Activated CD8-positive, alpha-beta T cell treated with anti-CD3 and anti-CD28 coated beads for 36 hours (primary cell): ENCODE measurements at regions not wholly inside any gene's neighbourhood (a gene's known extent, or its start where the extent isn't known, plus 50 kb on each side); places are given as distances from the start of the nearest gene placed in this dataset.
"Not testable (repeated sequence)": the region's sequence is repeated elsewhere in the genome, so short reads cannot be mapped to it uniquely, and the experiment has no call there.

Experiments used
- ATAC-seq: fragments of 200-7000 bp; cut with Tn5 transposase; one replicate; pipeline ENCODE4 v1.10.0; 2021; ENCODE audit warnings: mild to moderate bottlenecking, moderate library complexity
- CTCF ChIA-PET: fragments of 350-600 bp; sonication (Branson Sonifier 250); formaldehyde crosslinking; loops from one replicate; lab custom pipeline; 2021; ENCODE audit warnings: antibody characterized with exemption; lab: Charles Lee
- POLR2A ChIA-PET: fragments of 350-600 bp; sonication (Branson Sonifier 250); formaldehyde crosslinking; loops from one replicate; lab custom pipeline; 2021; ENCODE audit warnings: antibody characterized with exemption; lab: Charles Lee
- DNase-seq: peaks from one replicate; pipeline ENCODE4 v3.0.0-alpha.2; 2020
- H3K27ac Mint-ChIP-seq: one replicate; pipeline ENCODE4 v1.8.0; 2021; ENCODE audit warnings: mild to moderate bottlenecking, mixed read lengths
- H3K27me3 Mint-ChIP-seq: one replicate; pipeline ENCODE4 v1.8.0; 2021; ENCODE audit warnings: mixed read lengths
- H3K36me3 Mint-ChIP-seq: one replicate; pipeline ENCODE4 v1.8.0; 2021; ENCODE audit warnings: low read depth, mixed read lengths
- H3K4me1 Mint-ChIP-seq: one replicate; pipeline ENCODE4 v1.8.0; 2021; ENCODE audit warnings: low read depth, mixed read lengths
- H3K4me3 Mint-ChIP-seq: one replicate; pipeline ENCODE4 v1.8.0; 2021; ENCODE audit warnings: mild to moderate bottlenecking, moderate library complexity, mixed read lengths
- H3K9me3 Mint-ChIP-seq: one replicate; pipeline ENCODE4 v1.8.0; 2021; ENCODE audit warnings: mixed read lengths
- intact Hi-C: fragments of 100-400 bp; cut with micrococcal nuclease; formaldehyde crosslinking; loops from one replicate; pipeline ENCODE4 v1.10.0; 2022
- TF ChIP-seq, protein P1 (sequence below): fragments of 200-600 bp; IDR thresholded peaks from one replicate; pipeline ENCODE4 v1.8.0; 2022; ENCODE audit warnings: antibody characterized with exemption, mild to moderate bottlenecking

DNA sequence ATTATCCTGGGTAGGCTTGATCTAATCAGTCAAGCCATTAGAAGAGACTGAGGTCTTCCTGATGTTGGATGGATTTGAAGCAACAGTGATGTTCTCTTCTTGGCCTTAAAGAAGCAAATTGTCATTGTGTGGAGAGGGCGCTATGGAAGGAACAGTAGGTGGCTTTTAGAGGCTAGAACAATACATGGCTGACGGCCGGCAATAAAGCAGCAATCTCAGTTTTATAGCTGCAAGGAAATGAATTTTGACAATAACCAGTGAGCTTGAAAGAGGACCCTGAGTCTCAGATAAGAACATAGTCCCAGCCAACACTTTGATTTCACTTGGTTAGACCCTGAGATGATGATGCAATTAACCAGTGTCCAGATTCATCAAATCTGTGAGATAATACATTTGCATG, 302.1 kb downstream of the NSUN3 start:
- H3K36me3 Mint-ChIP-seq: no peaks in the 10 kb centered on the region
- TF ChIP-seq, protein P1, sequence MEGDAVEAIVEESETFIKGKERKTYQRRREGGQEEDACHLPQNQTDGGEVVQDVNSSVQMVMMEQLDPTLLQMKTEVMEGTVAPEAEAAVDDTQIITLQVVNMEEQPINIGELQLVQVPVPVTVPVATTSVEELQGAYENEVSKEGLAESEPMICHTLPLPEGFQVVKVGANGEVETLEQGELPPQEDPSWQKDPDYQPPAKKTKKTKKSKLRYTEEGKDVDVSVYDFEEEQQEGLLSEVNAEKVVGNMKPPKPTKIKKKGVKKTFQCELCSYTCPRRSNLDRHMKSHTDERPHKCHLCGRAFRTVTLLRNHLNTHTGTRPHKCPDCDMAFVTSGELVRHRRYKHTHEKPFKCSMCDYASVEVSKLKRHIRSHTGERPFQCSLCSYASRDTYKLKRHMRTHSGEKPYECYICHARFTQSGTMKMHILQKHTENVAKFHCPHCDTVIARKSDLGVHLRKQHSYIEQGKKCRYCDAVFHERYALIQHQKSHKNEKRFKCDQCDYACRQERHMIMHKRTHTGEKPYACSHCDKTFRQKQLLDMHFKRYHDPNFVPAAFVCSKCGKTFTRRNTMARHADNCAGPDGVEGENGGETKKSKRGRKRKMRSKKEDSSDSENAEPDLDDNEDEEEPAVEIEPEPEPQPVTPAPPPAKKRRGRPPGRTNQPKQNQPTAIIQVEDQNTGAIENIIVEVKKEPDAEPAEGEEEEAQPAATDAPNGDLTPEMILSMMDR: no peak
- H3K27ac Mint-ChIP-seq: no peak overlapping the region
- no peaks in the 10 kb centered on the region for H3K4me1 Mint-ChIP-seq
- peaks cover 6% of the 10 kb centered on the region for H3K9me3 Mint-ChIP-seq
- no peak for ATAC-seq
- no peak for DNase-seq
- ChIA-PET POLR2A (no interaction called here), CTCF (no interaction called here)
- no peaks in the 10 kb centered on the region for H3K27me3 Mint-ChIP-seq
- intact Hi-C loops: no loop called here
- no peak overlapping the region for H3K4me3 Mint-ChIP-seq

DNA sequence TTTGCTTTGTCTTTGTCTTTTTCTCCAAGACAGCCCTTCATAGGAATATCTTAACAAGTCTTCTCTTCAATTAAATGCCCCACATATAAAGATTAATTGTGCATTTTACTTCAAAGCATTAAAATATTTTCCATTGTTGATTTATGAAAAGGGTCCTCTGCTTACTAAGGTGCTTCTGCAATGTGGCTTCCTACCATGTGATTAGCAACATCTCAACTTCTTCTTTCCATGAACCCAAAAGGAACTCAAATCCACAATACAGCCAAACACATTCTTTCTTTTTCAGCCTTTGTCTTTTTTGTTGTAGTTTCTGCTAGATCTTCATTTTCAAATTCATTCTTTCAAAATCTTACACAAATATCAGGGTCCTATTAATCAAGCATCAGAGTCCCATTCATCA, 309.2 kb downstream of the NSUN3 start:
- intact Hi-C loops: no loop called here
- H3K4me1 Mint-ChIP-seq: no peaks in the 10 kb centered on the region
- H3K9me3 Mint-ChIP-seq: peaks cover 7% of the 10 kb centered on the region
- no peaks in the 10 kb centered on the region for H3K27me3 Mint-ChIP-seq
- TF ChIP-seq, protein P1: no peak
- no peak overlapping the region for H3K4me3 Mint-ChIP-seq
- ChIA-PET CTCF (no interaction called here), POLR2A (no interaction called here)
- no peak for DNase-seq
- no peak overlapping the region for H3K27ac Mint-ChIP-seq
- ATAC-seq: no peak
- no peaks in the 10 kb centered on the region for H3K36me3 Mint-ChIP-seq

DNA sequence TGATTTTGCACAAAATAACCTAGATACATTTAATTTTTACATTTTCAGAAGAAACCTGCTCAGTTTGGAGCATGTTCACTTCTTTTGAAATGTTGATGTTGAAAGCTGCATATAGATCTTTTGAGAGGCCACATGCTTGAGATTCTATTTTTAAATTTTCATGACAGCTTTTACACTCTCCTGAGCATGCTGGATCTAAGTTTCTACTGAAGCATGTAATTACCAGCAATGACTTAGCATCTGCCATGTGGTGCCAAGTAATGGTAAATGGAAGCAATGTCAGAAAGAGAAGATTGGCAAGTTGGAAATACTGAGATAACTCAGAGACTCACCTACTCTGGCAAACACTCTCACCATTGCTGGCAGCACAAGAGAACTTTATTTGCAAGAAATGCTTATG, 310.6 kb downstream of the NSUN3 start:
- H3K27me3 Mint-ChIP-seq: no peaks in the 10 kb centered on the region
- H3K4me1 Mint-ChIP-seq: no peaks in the 10 kb centered on the region
- H3K36me3 Mint-ChIP-seq: no peaks in the 10 kb centered on the region
- POLR2A ChIA-PET: no interaction called here
- TF ChIP-seq, protein P1: no peak
- DNase-seq (no peak), ATAC-seq (no peak)
- intact Hi-C loops: no loop called here
- no peak overlapping the region for H3K4me3 Mint-ChIP-seq
- H3K27ac Mint-ChIP-seq: no peak overlapping the region
- peaks cover 7% of the 10 kb centered on the region for H3K9me3 Mint-ChIP-seq
- CTCF ChIA-PET: no interaction called here

- CTCF ChIA-PET: no interaction called here
- no peak for ATAC-seq
- TF ChIP-seq, protein P1: no peak
- H3K27ac Mint-ChIP-seq: no peak overlapping the region
- peaks cover 3% of the 10 kb centered on the region for H3K9me3 Mint-ChIP-seq
- H3K27me3 Mint-ChIP-seq: no peaks in the 10 kb centered on the region
- intact Hi-C loops: no loop called here
- H3K36me3 Mint-ChIP-seq: no peaks in the 10 kb centered on the region
- no peak for DNase-seq
- POLR2A ChIA-PET: no interaction called here
- H3K4me1 Mint-ChIP-seq: no peaks in the 10 kb centered on the region
- no peak overlapping the region for H3K4me3 Mint-ChIP-seq
Measured at GRCh38 chr3:94374439-94375161, 311.7 kb downstream of the NSUN3 start.

GRCh38 chr3:94377123-94377696, 314.3 kb downstream of the NSUN3 start:
- DNase-seq, CTCF ChIA-PET, H3K36me3 Mint-ChIP-seq, H3K4me1 Mint-ChIP-seq, POLR2A ChIA-PET, H3K27ac Mint-ChIP-seq, intact Hi-C loops, H3K4me3 Mint-ChIP-seq, H3K9me3 Mint-ChIP-seq, ATAC-seq, H3K27me3 Mint-ChIP-seq: not testable (repeated sequence)

DNA sequence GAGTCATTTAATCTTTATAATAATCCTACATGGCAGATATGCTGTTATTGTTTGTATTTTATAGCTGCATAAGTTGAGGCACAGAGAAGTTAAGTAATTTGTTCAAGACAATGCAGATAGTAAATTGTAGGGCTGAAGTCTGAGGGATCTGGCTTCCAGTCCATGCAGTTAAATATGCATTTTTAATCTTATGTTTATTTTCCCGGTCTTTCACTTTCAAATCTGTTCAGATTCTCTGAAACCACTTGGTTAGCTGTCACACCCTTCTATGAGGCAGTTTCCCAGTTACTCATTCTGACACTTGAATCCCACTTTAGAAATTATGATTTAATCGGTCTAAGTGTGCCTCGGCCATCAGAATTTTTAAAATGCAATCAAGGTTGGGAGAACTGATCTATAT, 315.0 kb downstream of the NSUN3 start:
- H3K9me3 Mint-ChIP-seq, H3K4me3 Mint-ChIP-seq, intact Hi-C loops, H3K36me3 Mint-ChIP-seq, DNase-seq, CTCF ChIA-PET, H3K27ac Mint-ChIP-seq, H3K4me1 Mint-ChIP-seq, ATAC-seq, POLR2A ChIA-PET, H3K27me3 Mint-ChIP-seq: not testable (repeated sequence)
